CD14-positive monocyte (primary cell): ENCODE measurements at regions not wholly inside any gene's neighbourhood (a gene's known extent, or its start where the extent isn't known, plus 50 kb on each side); places are given as distances from the start of the nearest gene placed in this dataset.
A peak's percentile ranks its signal among the peaks of the same experiment; 100 is the strongest.

Experiments
- DNase-seq, 3 donors: peaks; one replicate each; pipeline ENCODE4 v3.0.0-alpha.2; 2011 to 2022
- H2AFZ ChIP-seq: 2 replicates; pipeline ENCODE4 v1.6.0; 2012; ENCODE audit warnings: mild to moderate bottlenecking, low read depth, low read length, inconsistent platforms; ENCODE audit not compliant: insufficient read depth, poor library complexity, severe bottlenecking
- H3K27ac ChIP-seq, 2 donors: 1 replicate in 1 of 2; 2 replicates in 1 of 2; pipeline ENCODE4 v1.5.1; 2012 to 2013; ENCODE audit warnings: low read length in 2 of 2, control low read depth in 1 of 2, inconsistent platforms in 1 of 2, low read depth in 1 of 2, mild to moderate bottlenecking in 1 of 2
- H3K27me3 ChIP-seq, 2 donors: one replicate each; pipeline versions ENCODE4 v1.6.0 to v1.6.1; 2011 to 2013; ENCODE audit warnings: low read length in 2 of 2; ENCODE audit not compliant: control insufficient read depth in 2 of 2, insufficient read depth in 2 of 2
- H3K36me3 ChIP-seq, 2 donors: replicated peaks in 1 of 2; 1 replicate in 1 of 2; 2 replicates in 1 of 2; pipeline versions ENCODE4 v1.5.1 to v1.6.1; 2012 to 2013; ENCODE audit warnings: low read length in 2 of 2, control low read depth in 1 of 2, inconsistent platforms in 1 of 2, mild to moderate bottlenecking in 1 of 2; ENCODE audit not compliant: insufficient read depth in 2 of 2, control insufficient read depth in 1 of 2
- H3K4me1 ChIP-seq, 2 donors: 1 replicate in 1 of 2; 2 replicates in 1 of 2; pipeline versions ENCODE4 v1.5.1 to v1.6.1; 2012 to 2013; ENCODE audit warnings: low read length in 2 of 2, control low read depth in 1 of 2, inconsistent platforms in 1 of 2, mild to moderate bottlenecking in 1 of 2, moderate library complexity in 1 of 2; ENCODE audit not compliant: insufficient read depth in 2 of 2, control insufficient read depth in 1 of 2
- H3K4me2 ChIP-seq: replicated peaks from 2 replicates; pipeline ENCODE3; 2012; ENCODE audit warnings: low read length, moderate library complexity, mild to moderate bottlenecking; ENCODE audit not compliant: poor library complexity, severe bottlenecking; ENCODE audit errors: extremely low read depth
- H3K4me3 ChIP-seq, 3 experiments: fragments of 200-600 bp in 1 of 3; sonication (generic) in 1 of 3; replicated peaks in 1 of 3; 1 replicate in 2 of 3; 2 replicates in 1 of 3; pipeline ENCODE4 v1.5.1; 2011 to 2013; ENCODE audit warnings: low read length in 3 of 3, mild to moderate bottlenecking in 3 of 3, control low read depth in 2 of 3, low read depth in 2 of 3, inconsistent platforms in 1 of 3, moderate library complexity in 1 of 3
- H3K79me2 ChIP-seq: 2 replicates; pipeline ENCODE4 v1.6.0; 2012; ENCODE audit warnings: mild to moderate bottlenecking, control low read depth, inconsistent platforms, low read length, moderate library complexity; ENCODE audit not compliant: insufficient read depth
- H3K9ac ChIP-seq: 2 replicates; pipeline ENCODE4 v1.6.0; 2017; ENCODE audit warnings: low read length, mild to moderate bottlenecking; ENCODE audit not compliant: insufficient read depth, poor library complexity, severe bottlenecking
- H3K9me3 ChIP-seq, 2 donors: replicated peaks in 1 of 2; 1 replicate in 1 of 2; 2 replicates in 1 of 2; pipeline versions ENCODE4 v1.5.1 to v1.6.1; 2012 to 2013; ENCODE audit warnings: low read length in 2 of 2, control low read depth in 1 of 2; ENCODE audit not compliant: control insufficient read depth in 1 of 2, insufficient read depth in 1 of 2
- H4K20me1 ChIP-seq: 2 replicates; pipeline ENCODE4 v1.6.0; 2012; ENCODE audit warnings: mild to moderate bottlenecking, low read length, control low read depth, moderate library complexity; ENCODE audit not compliant: insufficient read depth
- H3K27ac Mint-ChIP-seq, 7 donors: one replicate each; pipeline ENCODE4 v1.8.0; 2020; ENCODE audit warnings: mild to moderate bottlenecking in 7 of 7, mixed read lengths in 7 of 7, moderate library complexity in 6 of 7, inconsistent platforms in 2 of 7
- H3K27me3 Mint-ChIP-seq, 3 donors: one replicate each; pipeline ENCODE4 v1.8.0; 2021 to 2022; ENCODE audit warnings: low read depth in 3 of 3, mild to moderate bottlenecking in 3 of 3, mixed read lengths in 3 of 3, moderate library complexity in 3 of 3, inconsistent platforms in 1 of 3
- H3K36me3 Mint-ChIP-seq, 2 donors: one replicate each; pipeline ENCODE4 v1.8.0; 2020; ENCODE audit warnings: mixed read lengths in 2 of 2, inconsistent platforms in 1 of 2, mild to moderate bottlenecking in 1 of 2
- H3K4me1 Mint-ChIP-seq: one replicate; pipeline ENCODE4 v1.8.0; 2020; ENCODE audit warnings: mild to moderate bottlenecking, mixed read lengths
- H3K4me3 Mint-ChIP-seq, 2 donors: one replicate each; pipeline ENCODE4 v1.8.0; 2020; ENCODE audit warnings: mild to moderate bottlenecking in 2 of 2, mixed read lengths in 2 of 2, moderate library complexity in 1 of 2
- H3K9me3 Mint-ChIP-seq, 7 donors: one replicate each; pipeline ENCODE4 v1.8.0; 2020 to 2022; ENCODE audit warnings: mixed read lengths in 7 of 7, mild to moderate bottlenecking in 6 of 7, moderate library complexity in 6 of 7, inconsistent platforms in 2 of 7
- WGBS: methylation state at CpG from one replicate; pipeline ENCODE4 v1.1.5; 2013; ENCODE audit warnings: missing lambda C conversion rate; ENCODE audit not compliant: insufficient coverage; 5-methylcytosine and 5-hydroxymethylcytosine counted together
- intact Hi-C, 2 donors: fragments of 100-400 bp; cut with micrococcal nuclease; formaldehyde crosslinking; loops; one replicate each; pipeline versions ENCODE4 v1.15.0 to v1.15.1; 2023
- TF ChIP-seq, protein P1 (sequence below): fragments of 200-600 bp; IDR thresholded peaks from one replicate; pipeline ENCODE4 v1.8.0; 2022; ENCODE audit warnings: antibody characterized with exemption, mild to moderate bottlenecking

DNA sequence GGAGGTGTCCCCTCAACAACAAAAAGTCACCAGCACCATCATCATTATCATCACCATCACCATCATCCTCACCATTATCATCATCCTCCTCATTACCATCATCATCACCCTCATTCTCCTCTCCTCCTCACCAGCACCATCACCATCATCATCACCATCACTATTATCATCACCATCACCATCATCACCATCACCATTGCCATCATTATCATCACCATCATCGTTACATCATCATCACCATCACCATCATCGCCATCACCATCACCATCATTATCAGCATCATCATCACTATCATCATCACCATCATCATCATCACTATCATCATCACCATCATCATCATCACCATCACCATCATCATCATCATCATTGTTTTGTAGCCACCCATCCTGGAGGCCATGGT lies 212.6 kb downstream of the MN1 start:
- 95% methylated on average over 2 of the region's 2 CpGs for WGBS
- H3K27ac ChIP-seq = no peak overlapping the region

DNA sequence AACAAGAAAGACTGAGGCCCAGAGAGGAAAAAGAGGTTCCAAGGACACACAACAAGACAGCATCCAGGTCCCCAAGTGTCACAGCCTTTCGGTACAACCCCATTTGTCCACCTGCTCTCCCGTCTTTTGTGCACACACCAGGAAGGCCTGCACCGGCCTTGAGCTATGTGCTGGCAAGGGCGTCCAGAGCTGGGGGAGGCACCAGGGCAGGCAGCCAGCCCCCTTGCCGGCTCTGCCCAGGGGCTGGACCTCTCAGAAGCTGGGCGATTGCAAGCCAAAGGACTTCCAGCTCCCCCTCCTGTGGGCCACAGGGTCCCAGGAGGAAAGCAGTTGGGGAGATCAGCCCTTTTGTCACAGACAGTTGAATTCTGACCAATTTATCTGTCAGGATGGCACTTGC lies 210.5 kb downstream of the MN1 start:
- peaks cover 0 to 5% (median 3%) of the 10 kb centered on the region in 7 donors for H3K9me3 Mint-ChIP-seq
- Histone ChIP-seq H3K79me2 (no peaks in the 10 kb centered on the region), H3K36me3 (no peaks in the 10 kb centered on the region), H3K9ac (no peak overlapping the region), H2AFZ (no peak overlapping the region), H4K20me1 (no peaks in the 10 kb centered on the region), H3K9me3 (no peaks in the 10 kb centered on the region), H3K4me1 (no peaks in the 10 kb centered on the region), H3K4me2 (no peak overlapping the region), H3K27ac (no peak overlapping the region), H3K4me3 (no peak overlapping the region), H3K27me3 (no peaks in the 10 kb centered on the region)
- peaks cover 0 to 5% (median 0%) of the 10 kb centered on the region in 3 donors for H3K27me3 Mint-ChIP-seq
- TF ChIP-seq, protein P1, sequence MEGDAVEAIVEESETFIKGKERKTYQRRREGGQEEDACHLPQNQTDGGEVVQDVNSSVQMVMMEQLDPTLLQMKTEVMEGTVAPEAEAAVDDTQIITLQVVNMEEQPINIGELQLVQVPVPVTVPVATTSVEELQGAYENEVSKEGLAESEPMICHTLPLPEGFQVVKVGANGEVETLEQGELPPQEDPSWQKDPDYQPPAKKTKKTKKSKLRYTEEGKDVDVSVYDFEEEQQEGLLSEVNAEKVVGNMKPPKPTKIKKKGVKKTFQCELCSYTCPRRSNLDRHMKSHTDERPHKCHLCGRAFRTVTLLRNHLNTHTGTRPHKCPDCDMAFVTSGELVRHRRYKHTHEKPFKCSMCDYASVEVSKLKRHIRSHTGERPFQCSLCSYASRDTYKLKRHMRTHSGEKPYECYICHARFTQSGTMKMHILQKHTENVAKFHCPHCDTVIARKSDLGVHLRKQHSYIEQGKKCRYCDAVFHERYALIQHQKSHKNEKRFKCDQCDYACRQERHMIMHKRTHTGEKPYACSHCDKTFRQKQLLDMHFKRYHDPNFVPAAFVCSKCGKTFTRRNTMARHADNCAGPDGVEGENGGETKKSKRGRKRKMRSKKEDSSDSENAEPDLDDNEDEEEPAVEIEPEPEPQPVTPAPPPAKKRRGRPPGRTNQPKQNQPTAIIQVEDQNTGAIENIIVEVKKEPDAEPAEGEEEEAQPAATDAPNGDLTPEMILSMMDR = no peak
- H3K36me3 Mint-ChIP-seq = no peaks in the 10 kb centered on the region
- peaks cover 6% of the 10 kb centered on the region for H3K4me1 Mint-ChIP-seq
- no peak overlapping the region for H3K4me3 Mint-ChIP-seq
- WGBS = 82% methylated on average over 6 of the region's 6 CpGs
- H3K27ac Mint-ChIP-seq = peak overlapping the region in 1 of 7 donors; percentile 40
- intact Hi-C loops = no loop called here
- DNase-seq = no peak

More for the DNA sequence above, 212.6 kb downstream of the MN1 start:
- Histone ChIP-seq H4K20me1 (no peaks in the 10 kb centered on the region), H3K79me2 (no peaks in the 10 kb centered on the region), H2AFZ (no peak overlapping the region), H3K9me3 (no peaks in the 10 kb centered on the region), H3K4me3 (no peak overlapping the region), H3K9ac (no peak overlapping the region), H3K27me3 (no peaks in the 10 kb centered on the region), H3K4me2 (no peak overlapping the region), H3K36me3 (no peaks in the 10 kb centered on the region), H3K4me1 (no peaks in the 10 kb centered on the region)
- Mint-ChIP-seq H3K4me3 (no peak overlapping the region), H3K27me3 (peaks cover 0 to 5% (median 0%) of the 10 kb centered on the region in 3 donors), H3K27ac (no peak overlapping the region), H3K4me1 (peaks cover 6% of the 10 kb centered on the region), H3K36me3 (no peaks in the 10 kb centered on the region), H3K9me3 (peaks cover 0 to 5% (median 3%) of the 10 kb centered on the region in 7 donors)
- intact Hi-C loops = no loop called here
- TF ChIP-seq, protein P1 = no peak
- no peak for DNase-seq
